ENCODE measurements at regions not wholly inside any gene's neighbourhood (a gene's known extent, or its start where the extent isn't known, plus 50 kb on each side); places are given as distances from the start of the nearest gene placed in this dataset.

- Histone ChIP-seq H3K4me1 (ENCODE audit: control insufficient read depth, insufficient read depth, low read length) (no peaks in the 10 kb centered on the region), H3K27me3 (ENCODE audit: control insufficient read depth, insufficient read depth, low read length) (no peaks in the 10 kb centered on the region), H3K4me3 (ENCODE audit: low read length) (no peak overlapping the region), H3K9me3 (ENCODE audit: control insufficient read depth, insufficient read depth, low read length) (no peaks in the 10 kb centered on the region), H3K27ac (ENCODE audit: low read length) (no peak overlapping the region), H3K36me3 (ENCODE audit: control insufficient read depth, insufficient read depth, low read length) (no peaks in the 10 kb centered on the region)
- Mint-ChIP-seq H3K36me3 (no peaks in the 10 kb centered on the region), H3K27me3 (ENCODE audit: low read depth in 2 of 2) (no peaks in the 10 kb centered on the region), H3K9me3 (no peaks in the 10 kb centered on the region), H3K4me3 (no peak overlapping the region), H3K27ac (no peak overlapping the region), H3K4me1 (no peaks in the 10 kb centered on the region)
- no peak for ATAC-seq
- 74% methylated on average over 1 of the region's 1 CpG for WGBS (ENCODE audit: insufficient coverage)
- intact Hi-C loops (cut with micrococcal nuclease), result no loop called here
- TF ChIP-seq CTCF (IDR thresholded peaks at IDR 0.05), result no peak
- no peak for DNase-seq
These were observed 95.0 kb upstream of the SMARCAD1 start for GRCh38 chr4:94112644-94113043.

GRCh38 chr4:94115687-94116086 is 92.0 kb upstream of the SMARCAD1 start:
- DNase-seq (no peak), ATAC-seq (no peak)
- H3K27me3 Mint-ChIP-seq (ENCODE audit: low read depth in 2 of 2), result no peaks in the 10 kb centered on the region
- no peaks in the 10 kb centered on the region for H3K4me1 Mint-ChIP-seq
- H3K9me3 Mint-ChIP-seq, result peaks cover 0 to 2% of the 10 kb centered on the region in 2 donors
- H3K36me3 Mint-ChIP-seq, result no peaks in the 10 kb centered on the region
- no peak for TF ChIP-seq CTCF (IDR thresholded peaks at IDR 0.05)
- H3K4me3 ChIP-seq (ENCODE audit: low read length), result no peak overlapping the region
- no peaks in the 10 kb centered on the region for H3K9me3 ChIP-seq (ENCODE audit: control insufficient read depth, insufficient read depth, low read length)
- no peak overlapping the region for H3K27ac Mint-ChIP-seq
- no peaks in the 10 kb centered on the region for H3K36me3 ChIP-seq (ENCODE audit: control insufficient read depth, insufficient read depth, low read length)
- no peaks in the 10 kb centered on the region for H3K4me1 ChIP-seq (ENCODE audit: control insufficient read depth, insufficient read depth, low read length)
- no peak overlapping the region for H3K4me3 Mint-ChIP-seq
- no peaks in the 10 kb centered on the region for H3K27me3 ChIP-seq (ENCODE audit: control insufficient read depth, insufficient read depth, low read length)
- no peak overlapping the region for H3K27ac ChIP-seq (ENCODE audit: low read length)
- no CpG with 5 or more reads among the region's 2 CpGs for WGBS (ENCODE audit: insufficient coverage)
- intact Hi-C loops (cut with micrococcal nuclease), result no loop called here

- H3K27ac ChIP-seq (ENCODE audit: low read length), result no peak overlapping the region
- H3K27me3 ChIP-seq (ENCODE audit: control insufficient read depth, insufficient read depth, low read length), result no peaks in the 10 kb centered on the region
- no peak for DNase-seq
- Mint-ChIP-seq H3K9me3 (peaks cover 0 to 2% of the 10 kb centered on the region in 2 donors), H3K27ac (no peak overlapping the region), H3K36me3 (no peaks in the 10 kb centered on the region), H3K27me3 (ENCODE audit: low read depth in 2 of 2) (no peaks in the 10 kb centered on the region), H3K4me3 (no peak overlapping the region), H3K4me1 (no peaks in the 10 kb centered on the region)
- 92% methylated on average over 2 of the region's 2 CpGs for WGBS (ENCODE audit: insufficient coverage)
- no peaks in the 10 kb centered on the region for H3K4me1 ChIP-seq (ENCODE audit: control insufficient read depth, insufficient read depth, low read length)
- H3K4me3 ChIP-seq (ENCODE audit: low read length), result no peak overlapping the region
- no peaks in the 10 kb centered on the region for H3K9me3 ChIP-seq (ENCODE audit: control insufficient read depth, insufficient read depth, low read length)
- no peak for TF ChIP-seq CTCF (IDR thresholded peaks at IDR 0.05)
- intact Hi-C loops (cut with micrococcal nuclease), result no loop called here
- no peaks in the 10 kb centered on the region for H3K36me3 ChIP-seq (ENCODE audit: control insufficient read depth, insufficient read depth, low read length)
- no peak for ATAC-seq
These were observed 90.8 kb upstream of the SMARCAD1 start for GRCh38 chr4:94116842-94117241.

GRCh38 chr4:94126669-94127068 is 81.0 kb upstream of the SMARCAD1 start:
- 87% methylated on average over 3 of the region's 4 CpGs for WGBS (ENCODE audit: insufficient coverage)
- no peak overlapping the region for H3K4me3 Mint-ChIP-seq
- H3K27me3 ChIP-seq (ENCODE audit: control insufficient read depth, insufficient read depth, low read length), result peaks cover 2% of the 10 kb centered on the region
- no peaks in the 10 kb centered on the region for H3K36me3 Mint-ChIP-seq
- H3K4me1 Mint-ChIP-seq, result no peaks in the 10 kb centered on the region
- TF ChIP-seq CTCF (IDR thresholded peaks at IDR 0.05), result no peak
- H3K27me3 Mint-ChIP-seq (ENCODE audit: low read depth in 2 of 2), result peaks cover 0 to 3% of the 10 kb centered on the region in 2 donors
- no peaks in the 10 kb centered on the region for H3K4me1 ChIP-seq (ENCODE audit: control insufficient read depth, insufficient read depth, low read length)
- no peaks in the 10 kb centered on the region for H3K9me3 Mint-ChIP-seq
- no peak for DNase-seq
- H3K27ac ChIP-seq (ENCODE audit: low read length), result no peak overlapping the region
- no peak overlapping the region for H3K4me3 ChIP-seq (ENCODE audit: low read length)
- H3K9me3 ChIP-seq (ENCODE audit: control insufficient read depth, insufficient read depth, low read length), result no peaks in the 10 kb centered on the region
- intact Hi-C loops (cut with micrococcal nuclease), result no loop called here
- ATAC-seq, result no peak
- no peak overlapping the region for H3K27ac Mint-ChIP-seq
- no peaks in the 10 kb centered on the region for H3K36me3 ChIP-seq (ENCODE audit: control insufficient read depth, insufficient read depth, low read length)

Data from natural killer cell (primary cell).